Endothelial cell (in vitro differentiated cells): ENCODE measurements at regions not wholly inside any gene's neighbourhood (a gene's known extent, or its start where the extent isn't known, plus 50 kb on each side); places are given as distances from the start of the nearest gene placed in this dataset.

ENCODE experiments used
- DNase-seq: peaks from one replicate; pipeline ENCODE4 v3.0.0; 2021; ENCODE audit warnings: low spot score
- H3K27ac Mint-ChIP-seq: one replicate; pipeline ENCODE4 v1.8.0; 2021; ENCODE audit warnings: mixed read lengths, inconsistent platforms; ENCODE audit not compliant: unreplicated experiment
- H3K27me3 Mint-ChIP-seq: one replicate; pipeline ENCODE4 v1.8.0; 2021; ENCODE audit warnings: mild to moderate bottlenecking, moderate library complexity, mixed read lengths, inconsistent platforms; ENCODE audit not compliant: unreplicated experiment
- H3K36me3 Mint-ChIP-seq: one replicate; pipeline ENCODE4 v1.8.0; 2021; ENCODE audit warnings: mild to moderate bottlenecking, low read depth, mixed read lengths, inconsistent platforms; ENCODE audit not compliant: unreplicated experiment
- H3K4me1 Mint-ChIP-seq: one replicate; pipeline ENCODE4 v1.8.0; 2021; ENCODE audit warnings: mild to moderate bottlenecking, mixed read lengths, inconsistent platforms; ENCODE audit not compliant: unreplicated experiment
- H3K4me3 Mint-ChIP-seq: one replicate; pipeline ENCODE4 v1.8.0; 2021; ENCODE audit warnings: mild to moderate bottlenecking, mixed read lengths, inconsistent platforms; ENCODE audit not compliant: unreplicated experiment
- H3K9me3 Mint-ChIP-seq: one replicate; pipeline ENCODE4 v1.8.0; 2021; ENCODE audit warnings: mixed read lengths, inconsistent platforms; ENCODE audit not compliant: unreplicated experiment
- TF ChIP-seq, protein P1 (sequence below): fragments of 200-600 bp; sonication (generic); IDR thresholded peaks from one replicate; pipeline ENCODE4 v1.5.0; 2021; ENCODE audit warnings: antibody characterized with exemption; ENCODE audit not compliant: unreplicated experiment

GRCh38 chr5:33362915-33363314 lies 77.8 kb upstream of the TARS1 start:
- H3K27ac Mint-ChIP-seq = peak overlapping the region; percentile 54
- TF ChIP-seq, protein P1, sequence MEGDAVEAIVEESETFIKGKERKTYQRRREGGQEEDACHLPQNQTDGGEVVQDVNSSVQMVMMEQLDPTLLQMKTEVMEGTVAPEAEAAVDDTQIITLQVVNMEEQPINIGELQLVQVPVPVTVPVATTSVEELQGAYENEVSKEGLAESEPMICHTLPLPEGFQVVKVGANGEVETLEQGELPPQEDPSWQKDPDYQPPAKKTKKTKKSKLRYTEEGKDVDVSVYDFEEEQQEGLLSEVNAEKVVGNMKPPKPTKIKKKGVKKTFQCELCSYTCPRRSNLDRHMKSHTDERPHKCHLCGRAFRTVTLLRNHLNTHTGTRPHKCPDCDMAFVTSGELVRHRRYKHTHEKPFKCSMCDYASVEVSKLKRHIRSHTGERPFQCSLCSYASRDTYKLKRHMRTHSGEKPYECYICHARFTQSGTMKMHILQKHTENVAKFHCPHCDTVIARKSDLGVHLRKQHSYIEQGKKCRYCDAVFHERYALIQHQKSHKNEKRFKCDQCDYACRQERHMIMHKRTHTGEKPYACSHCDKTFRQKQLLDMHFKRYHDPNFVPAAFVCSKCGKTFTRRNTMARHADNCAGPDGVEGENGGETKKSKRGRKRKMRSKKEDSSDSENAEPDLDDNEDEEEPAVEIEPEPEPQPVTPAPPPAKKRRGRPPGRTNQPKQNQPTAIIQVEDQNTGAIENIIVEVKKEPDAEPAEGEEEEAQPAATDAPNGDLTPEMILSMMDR = no peak
- H3K9me3 Mint-ChIP-seq = peaks cover 4% of the 10 kb centered on the region
- H3K4me3 Mint-ChIP-seq = no peak overlapping the region
- peaks cover 22% of the 10 kb centered on the region for H3K4me1 Mint-ChIP-seq
- no peaks in the 10 kb centered on the region for H3K27me3 Mint-ChIP-seq
- DNase-seq = peak; percentile 8
- peaks cover 5% of the 10 kb centered on the region for H3K36me3 Mint-ChIP-seq

DNA sequence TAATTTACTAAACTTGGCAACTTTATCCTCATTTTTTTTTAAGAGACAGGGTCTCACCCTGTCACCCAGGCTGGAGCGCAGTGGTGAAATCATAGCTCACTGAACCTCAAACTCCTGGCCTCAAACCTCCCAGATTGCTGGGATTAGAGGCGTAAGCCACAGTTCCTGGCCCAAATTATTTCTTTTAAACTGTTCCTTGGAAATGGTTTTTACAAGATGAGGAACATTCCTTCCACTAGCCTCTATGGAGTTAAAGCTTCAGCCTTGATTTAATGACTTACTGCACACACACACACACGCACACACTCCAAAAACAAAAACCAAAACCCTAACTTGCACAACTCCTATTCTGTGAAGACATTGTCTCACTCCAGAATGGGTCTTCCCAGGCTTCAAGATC lies 77.2 kb upstream of the TARS1 start:
- Mint-ChIP-seq H3K9me3 (peaks cover 4% of the 10 kb centered on the region), H3K4me1 (peaks cover 22% of the 10 kb centered on the region), H3K27ac (peak overlapping the region; percentile 52), H3K4me3 (no peak overlapping the region), H3K36me3 (peaks cover 5% of the 10 kb centered on the region), H3K27me3 (no peaks in the 10 kb centered on the region)
- no peak for DNase-seq
- TF ChIP-seq, protein P1 = no peak

DNA sequence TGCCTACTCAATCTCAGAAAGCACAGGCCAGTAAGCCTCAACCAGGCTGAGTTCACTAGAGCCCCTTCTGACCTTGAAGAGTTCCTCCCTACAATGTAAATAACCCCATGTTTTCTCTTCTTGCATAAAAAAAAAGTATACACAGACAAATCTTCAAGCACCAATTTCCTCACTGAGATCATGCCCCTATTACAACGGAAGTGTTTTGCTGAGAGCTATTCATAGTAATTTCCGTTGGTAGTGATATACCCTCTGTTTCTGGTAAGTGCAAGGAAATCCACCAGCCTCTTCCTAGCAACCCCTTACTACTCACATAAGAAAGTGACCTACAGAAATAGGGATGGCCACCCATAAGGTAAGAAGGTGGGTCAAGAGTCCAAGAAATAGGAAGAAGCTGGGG lies 76.4 kb upstream of the TARS1 start:
- TF ChIP-seq, protein P1 = no peak
- Mint-ChIP-seq H3K9me3 (peaks cover 4% of the 10 kb centered on the region), H3K27ac (no peak overlapping the region), H3K4me1 (peaks cover 24% of the 10 kb centered on the region), H3K4me3 (no peak overlapping the region), H3K36me3 (no peaks in the 10 kb centered on the region), H3K27me3 (no peaks in the 10 kb centered on the region)
- DNase-seq = no peak

- Mint-ChIP-seq H3K4me1 (peaks cover 26% of the 10 kb centered on the region), H3K9me3 (no peaks in the 10 kb centered on the region), H3K36me3 (no peaks in the 10 kb centered on the region), H3K27me3 (no peaks in the 10 kb centered on the region), H3K4me3 (no peak overlapping the region), H3K27ac (no peak overlapping the region)
- TF ChIP-seq, protein P1 = no peak
- no peak for DNase-seq
Measured at GRCh38 chr5:33367416-33367815, 73.3 kb upstream of the TARS1 start.

DNA sequence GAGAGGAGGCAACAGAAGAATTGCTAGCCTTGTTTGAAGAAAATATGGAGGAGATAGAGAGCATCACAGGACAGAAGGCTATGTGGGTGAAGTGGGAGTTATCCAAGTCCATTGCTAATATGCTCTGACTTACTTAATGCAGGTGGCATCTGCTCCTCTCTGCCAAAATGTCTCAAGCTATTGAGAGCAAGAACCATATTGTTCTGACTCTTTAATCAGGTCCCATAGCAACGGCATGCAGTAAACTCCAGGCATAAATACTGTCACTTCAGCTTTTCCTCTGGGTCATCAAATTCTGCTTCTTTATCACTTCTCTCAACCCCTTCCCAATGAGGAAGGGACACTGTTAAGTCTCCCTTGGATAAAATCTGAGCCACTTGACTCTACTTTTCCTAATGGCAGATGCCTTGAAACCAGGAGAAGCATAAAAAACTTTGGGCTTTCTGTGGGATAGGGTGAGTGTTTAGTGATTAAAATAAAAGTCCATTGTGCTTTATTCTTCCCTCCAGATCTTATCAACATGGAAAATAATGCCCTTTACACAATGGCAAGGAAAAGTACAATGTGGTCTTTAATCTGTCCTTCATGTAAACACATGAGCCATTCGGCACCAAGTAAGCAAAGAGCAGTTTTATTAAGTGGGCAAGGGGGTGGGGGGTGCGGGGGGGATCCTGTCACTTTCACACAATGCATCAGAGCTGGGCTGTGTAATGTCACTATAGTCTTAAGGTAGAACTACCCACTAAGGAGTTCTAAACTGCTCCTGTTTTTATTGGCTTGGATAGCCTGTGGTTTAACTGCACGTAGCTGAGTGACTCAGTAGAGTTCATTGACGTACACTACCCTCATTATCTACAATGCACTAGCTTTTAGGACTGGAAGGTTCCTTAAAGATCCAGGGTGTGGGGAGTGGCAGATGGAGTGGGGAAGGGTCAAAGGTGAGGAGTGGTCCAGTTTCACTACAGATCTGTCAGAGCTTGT lies 71.0 kb upstream of the TARS1 start:
- TF ChIP-seq, protein P1 = no peak
- Mint-ChIP-seq H3K9me3 (no peaks in the 10 kb centered on the region), H3K36me3 (no peaks in the 10 kb centered on the region), H3K27ac (peak overlapping the region; percentile 80), H3K4me1 (peaks cover 14% of the 10 kb centered on the region), H3K27me3 (no peaks in the 10 kb centered on the region), H3K4me3 (no peak overlapping the region)
- no peak for DNase-seq
